GM19455 (cell line): ENCODE measurements at regions not wholly inside any gene's neighbourhood (a gene's known extent, or its start where the extent isn't known, plus 50 kb on each side); places are given as distances from the start of the nearest gene placed in this dataset.

Experiments used
- ATAC-seq: cut with Tn5 transposase; IDR thresholded peaks from one replicate; pipeline ENCODE4 v1.9.1; 2021; ENCODE audit not compliant: unreplicated experiment

GRCh38 chr4:138671106-138671505 lies 344.5 kb upstream of the NOCT start:
- no peak for ATAC-seq

- no peak for ATAC-seq
These were observed 344.9 kb upstream of the NOCT start for GRCh38 chr4:138670681-138671080.

GRCh38 chr4:138669479-138670315 lies 345.9 kb upstream of the NOCT start:
- no peak for ATAC-seq

GRCh38 chr4:138668309-138668708 lies 347.3 kb upstream of the NOCT start:
- ATAC-seq, result no peak

- no peak for ATAC-seq
These were observed 349.2 kb upstream of the NOCT start for GRCh38 chr4:138666366-138666765.

- no peak for ATAC-seq
These were observed 349.7 kb upstream of the NOCT start for GRCh38 chr4:138665851-138666250.

GRCh38 chr4:138663883-138664282 lies 351.7 kb upstream of the NOCT start:
- no peak for ATAC-seq

- ATAC-seq, result no peak
These were observed 355.7 kb upstream of the NOCT start for GRCh38 chr4:138659812-138660316.

GRCh38 chr4:138659037-138659811 lies 356.4 kb upstream of the NOCT start:
- ATAC-seq, result no peak

- no peak for ATAC-seq
These were observed 357.1 kb upstream of the NOCT start for GRCh38 chr4:138658518-138658917.

- no peak for ATAC-seq
These were observed 358.6 kb upstream of the NOCT start for GRCh38 chr4:138656990-138657389.

GRCh38 chr4:138655985-138656384 lies 359.6 kb upstream of the NOCT start:
- no peak for ATAC-seq

GRCh38 chr4:138655286-138655685 lies 360.3 kb upstream of the NOCT start:
- ATAC-seq, result no peak

- no peak for ATAC-seq
These were observed 364.6 kb upstream of the NOCT start for GRCh38 chr4:138650929-138651448.

GRCh38 chr4:138650495-138650894 lies 365.1 kb upstream of the NOCT start:
- ATAC-seq, result no peak

GRCh38 chr4:138647433-138647832 lies 368.1 kb upstream of the NOCT start:
- no peak for ATAC-seq

GRCh38 chr4:138646383-138646782 lies 369.2 kb upstream of the NOCT start:
- ATAC-seq, result no peak

- ATAC-seq, result no peak
These were observed 370.3 kb upstream of the NOCT start for GRCh38 chr4:138645289-138645688.

GRCh38 chr4:138644322-138644721 lies 371.3 kb upstream of the NOCT start:
- ATAC-seq, result no peak

GRCh38 chr4:138643827-138644226 lies 371.8 kb upstream of the NOCT start:
- ATAC-seq, result no peak

- no peak for ATAC-seq
These were observed 376.4 kb upstream of the NOCT start for GRCh38 chr4:138639018-138639741.
